ENCODE measurements at regions not wholly inside any gene's neighbourhood (a gene's known extent, or its start where the extent isn't known, plus 50 kb on each side); places are given as distances from the start of the nearest gene placed in this dataset.
A peak's percentile ranks its signal among the peaks of the same experiment; 100 is the strongest.
"Not testable (repeated sequence)": the region's sequence is repeated elsewhere in the genome, so short reads cannot be mapped to it uniquely, and the experiment has no call there.

DNA sequence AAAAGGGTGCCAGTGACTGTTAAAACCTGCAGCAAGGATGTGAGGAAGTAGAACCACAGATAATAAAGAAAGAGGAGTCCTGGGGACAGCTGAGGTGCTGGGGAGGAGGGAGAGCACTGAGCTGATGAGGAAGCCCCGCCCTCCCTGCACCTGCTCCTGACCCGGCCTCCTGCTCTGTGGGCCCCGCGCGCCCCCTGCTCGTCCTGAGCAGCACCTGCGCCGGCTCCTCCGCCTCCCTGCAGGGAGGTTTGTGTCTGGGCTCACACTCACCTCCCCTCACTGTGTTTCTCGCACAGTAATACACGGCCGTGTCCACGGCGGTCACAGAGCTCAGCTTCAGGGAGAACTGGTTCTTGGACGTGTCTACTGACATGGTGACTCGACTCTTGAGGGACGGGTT, 797.6 kb downstream of the TMEM121 start:
- TF ChIP-seq, protein P1, sequence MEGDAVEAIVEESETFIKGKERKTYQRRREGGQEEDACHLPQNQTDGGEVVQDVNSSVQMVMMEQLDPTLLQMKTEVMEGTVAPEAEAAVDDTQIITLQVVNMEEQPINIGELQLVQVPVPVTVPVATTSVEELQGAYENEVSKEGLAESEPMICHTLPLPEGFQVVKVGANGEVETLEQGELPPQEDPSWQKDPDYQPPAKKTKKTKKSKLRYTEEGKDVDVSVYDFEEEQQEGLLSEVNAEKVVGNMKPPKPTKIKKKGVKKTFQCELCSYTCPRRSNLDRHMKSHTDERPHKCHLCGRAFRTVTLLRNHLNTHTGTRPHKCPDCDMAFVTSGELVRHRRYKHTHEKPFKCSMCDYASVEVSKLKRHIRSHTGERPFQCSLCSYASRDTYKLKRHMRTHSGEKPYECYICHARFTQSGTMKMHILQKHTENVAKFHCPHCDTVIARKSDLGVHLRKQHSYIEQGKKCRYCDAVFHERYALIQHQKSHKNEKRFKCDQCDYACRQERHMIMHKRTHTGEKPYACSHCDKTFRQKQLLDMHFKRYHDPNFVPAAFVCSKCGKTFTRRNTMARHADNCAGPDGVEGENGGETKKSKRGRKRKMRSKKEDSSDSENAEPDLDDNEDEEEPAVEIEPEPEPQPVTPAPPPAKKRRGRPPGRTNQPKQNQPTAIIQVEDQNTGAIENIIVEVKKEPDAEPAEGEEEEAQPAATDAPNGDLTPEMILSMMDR (IDR thresholded peaks at IDR 0.05; ENCODE audit: extremely low read depth, insufficient read depth, missing control alignments), result peak; percentile 33
- in situ Hi-C loops (cut with MboI; ENCODE audit: low pct_unique_long_range_greater_than_20kb, low sequenced_read_pairs, unreplicated experiment); DNase-seq (ENCODE audit: low spot score): not testable (repeated sequence)

DNA sequence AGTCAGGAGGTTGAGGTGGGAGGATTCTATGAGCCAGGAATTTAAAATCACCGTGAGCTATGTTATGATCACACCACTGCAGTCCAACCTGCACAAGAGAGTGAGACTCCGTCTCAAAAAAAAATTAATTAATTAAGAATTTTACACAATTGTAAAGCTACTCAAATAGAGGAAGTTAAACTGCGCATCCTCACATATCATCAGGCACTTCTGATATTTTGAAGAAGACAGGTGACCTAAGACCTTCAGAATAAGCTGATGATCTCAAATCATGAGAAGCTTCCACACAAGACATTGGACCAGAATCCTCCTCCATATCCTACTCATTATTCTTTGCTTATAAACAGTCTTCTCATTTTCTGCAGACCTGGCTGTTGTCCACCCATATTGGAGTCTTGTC, 800.9 kb downstream of the TMEM121 start:
- TF ChIP-seq, protein P1 (IDR thresholded peaks at IDR 0.05; ENCODE audit: extremely low read depth, insufficient read depth, missing control alignments), result no peak
- in situ Hi-C loops (cut with MboI; ENCODE audit: low pct_unique_long_range_greater_than_20kb, low sequenced_read_pairs, unreplicated experiment), result no loop called here
- no peak for DNase-seq (ENCODE audit: low spot score)

DNA sequence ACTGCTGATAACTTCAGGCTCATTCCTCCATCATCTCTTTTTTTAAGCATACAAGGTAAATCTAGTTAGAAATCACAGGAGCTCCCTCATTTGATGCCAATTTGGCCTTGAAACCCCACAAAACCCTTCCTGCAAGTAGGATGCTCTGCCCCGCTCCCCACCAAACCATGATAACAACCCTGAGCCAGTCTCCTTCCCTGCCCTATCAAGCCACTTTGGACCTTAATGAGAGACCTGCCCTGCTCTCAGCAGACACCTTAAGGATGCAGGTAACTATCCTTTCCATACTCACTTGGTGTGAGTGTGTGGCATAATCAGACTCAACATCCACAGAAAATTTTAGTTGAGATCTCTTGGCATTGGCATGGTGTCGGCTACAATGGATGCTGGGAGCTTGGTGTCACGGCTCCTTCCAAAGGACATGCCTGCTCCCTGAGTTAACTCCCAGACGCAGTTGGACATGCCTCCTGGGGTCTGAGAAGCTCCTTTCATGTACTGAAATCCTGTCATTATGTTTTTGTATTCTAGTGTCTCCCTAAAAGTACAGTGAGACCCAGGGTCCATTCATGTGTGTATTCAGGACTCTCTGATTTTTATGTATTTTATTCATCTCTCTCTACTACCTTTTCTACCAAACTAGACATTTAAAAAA, 801.4 kb downstream of the TMEM121 start:
- DNase-seq (ENCODE audit: low spot score); in situ Hi-C loops (cut with MboI; ENCODE audit: low pct_unique_long_range_greater_than_20kb, low sequenced_read_pairs, unreplicated experiment): not testable (repeated sequence)

DNA sequence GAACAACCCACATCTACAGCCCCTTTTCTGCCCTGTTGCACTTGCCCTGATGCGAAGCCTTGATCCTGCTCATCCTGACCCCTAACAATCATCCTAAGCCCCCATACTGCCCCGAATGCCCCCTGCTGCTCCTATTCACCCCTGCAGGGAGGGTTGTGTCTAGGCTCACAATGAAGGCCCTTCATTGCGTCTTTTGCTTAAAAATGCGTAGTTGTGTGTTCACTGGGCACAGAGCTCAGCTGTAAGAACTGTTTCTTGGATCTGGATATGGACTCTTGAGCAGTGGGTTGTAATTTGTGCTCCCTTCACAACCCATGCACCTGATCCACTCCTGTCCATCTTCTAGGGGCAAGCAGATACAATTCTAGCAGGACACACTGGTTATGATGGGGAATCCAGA, 802.9 kb downstream of the TMEM121 start:
- DNase-seq (ENCODE audit: low spot score); in situ Hi-C loops (cut with MboI; ENCODE audit: low pct_unique_long_range_greater_than_20kb, low sequenced_read_pairs, unreplicated experiment): not testable (repeated sequence)

DNA sequence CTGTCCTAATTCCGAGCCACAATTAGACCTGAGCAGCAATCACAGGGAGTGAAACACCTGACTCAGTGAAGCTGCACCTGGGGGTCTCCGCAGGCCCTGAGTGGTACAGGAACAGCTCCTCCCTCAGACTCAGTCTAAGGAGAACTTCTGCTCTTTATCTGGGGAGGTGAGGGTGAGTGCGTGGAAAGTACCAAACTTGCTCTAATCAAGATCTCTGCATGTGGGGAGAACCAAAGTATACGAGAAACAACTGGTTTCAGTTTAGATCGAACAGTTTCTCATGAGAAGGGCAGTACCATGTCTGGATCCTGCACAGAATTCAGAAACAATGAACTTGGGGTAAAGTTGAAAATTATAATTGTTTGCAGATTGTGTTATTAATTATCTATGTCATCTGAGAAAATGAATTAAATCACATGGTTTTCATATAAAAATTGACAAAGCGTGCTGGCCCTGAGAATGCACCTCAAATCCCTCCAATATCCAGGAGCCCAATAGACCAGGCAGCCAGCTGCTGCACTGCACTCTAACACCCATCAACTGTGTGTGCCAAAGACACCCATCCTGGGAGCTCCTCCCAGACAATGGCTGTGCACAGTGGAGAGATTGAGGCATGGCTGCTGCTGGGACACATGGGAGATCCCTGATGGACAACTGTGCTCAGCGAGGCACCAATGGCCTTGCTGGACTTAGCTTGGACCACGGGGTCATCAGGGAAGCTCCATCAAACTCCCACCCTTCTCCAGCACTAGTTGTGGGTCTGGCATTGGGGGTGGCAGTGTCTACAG, 803.8 kb downstream of the TMEM121 start:
- DNase-seq (ENCODE audit: low spot score); in situ Hi-C loops (cut with MboI; ENCODE audit: low pct_unique_long_range_greater_than_20kb, low sequenced_read_pairs, unreplicated experiment): not testable (repeated sequence)

DNA sequence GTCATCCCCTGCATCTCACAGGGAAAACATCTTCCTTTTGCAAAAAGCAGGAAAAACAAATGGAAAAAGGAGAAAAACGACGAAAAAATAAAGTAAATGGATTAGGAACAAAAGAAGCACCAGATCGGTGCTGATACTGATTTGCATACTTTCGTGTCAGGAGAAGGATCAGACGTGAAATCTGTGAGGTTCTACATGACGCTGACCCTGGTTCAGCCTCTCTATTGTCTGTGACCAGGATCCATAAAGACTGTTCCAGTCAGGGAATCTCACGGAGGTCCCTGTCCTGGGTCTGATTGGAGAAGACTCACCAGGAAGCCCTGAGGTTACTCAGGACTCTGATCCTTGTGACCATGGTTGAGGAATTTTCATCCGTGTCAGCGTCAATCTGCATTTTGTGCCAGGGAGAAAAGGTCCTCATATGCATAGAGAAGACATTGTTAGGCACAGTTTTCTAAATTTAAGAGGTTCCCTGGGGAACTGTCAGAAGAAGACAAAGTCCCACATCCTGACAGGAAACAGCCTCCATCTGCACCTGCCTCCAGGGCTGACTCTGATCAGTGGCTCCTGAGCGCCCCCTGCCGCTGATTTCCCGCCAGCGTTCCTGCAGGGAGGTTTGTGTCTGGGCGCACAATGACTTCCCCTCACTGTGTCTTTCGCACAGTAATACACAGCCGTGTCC, 808.2 kb downstream of the TMEM121 start:
- TF ChIP-seq, protein P1 (IDR thresholded peaks at IDR 0.05; ENCODE audit: extremely low read depth, insufficient read depth, missing control alignments), result peak; percentile 92
- in situ Hi-C loops (cut with MboI; ENCODE audit: low pct_unique_long_range_greater_than_20kb, low sequenced_read_pairs, unreplicated experiment); DNase-seq (ENCODE audit: low spot score): not testable (repeated sequence)

DNA sequence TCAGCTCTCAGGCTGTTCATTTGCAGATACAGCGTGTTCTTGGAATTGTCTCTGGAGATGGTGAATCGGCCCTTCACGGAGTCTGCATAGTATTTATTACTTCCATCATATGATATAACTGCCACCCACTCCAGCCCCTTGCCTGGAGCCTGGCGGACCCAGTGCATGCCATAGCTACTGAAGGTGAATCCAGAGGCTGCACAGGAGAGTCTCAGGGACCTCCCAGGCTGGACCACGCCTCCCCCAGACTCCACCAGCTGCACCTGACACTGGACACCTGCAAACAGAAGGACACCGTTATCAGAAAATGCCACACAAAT, 808.7 kb downstream of the TMEM121 start:
- in situ Hi-C loops (cut with MboI; ENCODE audit: low pct_unique_long_range_greater_than_20kb, low sequenced_read_pairs, unreplicated experiment), result not testable (repeated sequence)

DNA sequence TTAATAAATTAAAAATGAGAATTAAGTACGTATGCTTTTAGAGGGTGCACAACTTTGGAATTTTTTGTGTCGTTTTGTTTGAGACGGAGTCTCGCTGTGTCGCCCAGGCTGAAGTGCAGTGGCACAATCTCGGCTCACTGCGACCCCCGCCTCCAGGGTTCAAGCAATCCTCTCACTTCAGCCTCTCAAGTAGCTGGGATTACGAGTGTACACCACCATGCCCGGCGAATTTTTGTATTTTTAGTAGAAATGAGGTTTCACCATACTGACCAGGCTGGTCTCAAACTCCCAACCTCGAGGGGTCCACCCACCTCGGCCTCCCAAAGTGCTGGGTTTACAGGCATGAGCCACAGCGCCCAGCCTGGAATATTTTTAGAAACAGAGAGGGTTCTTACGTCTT, 812.4 kb downstream of the TMEM121 start:
- DNase-seq (ENCODE audit: low spot score); in situ Hi-C loops (cut with MboI; ENCODE audit: low pct_unique_long_range_greater_than_20kb, low sequenced_read_pairs, unreplicated experiment): not testable (repeated sequence)

More for the DNA sequence above, 808.7 kb downstream of the TMEM121 start:
- DNase-seq (ENCODE audit: low spot score), result not testable (repeated sequence)

DNA sequence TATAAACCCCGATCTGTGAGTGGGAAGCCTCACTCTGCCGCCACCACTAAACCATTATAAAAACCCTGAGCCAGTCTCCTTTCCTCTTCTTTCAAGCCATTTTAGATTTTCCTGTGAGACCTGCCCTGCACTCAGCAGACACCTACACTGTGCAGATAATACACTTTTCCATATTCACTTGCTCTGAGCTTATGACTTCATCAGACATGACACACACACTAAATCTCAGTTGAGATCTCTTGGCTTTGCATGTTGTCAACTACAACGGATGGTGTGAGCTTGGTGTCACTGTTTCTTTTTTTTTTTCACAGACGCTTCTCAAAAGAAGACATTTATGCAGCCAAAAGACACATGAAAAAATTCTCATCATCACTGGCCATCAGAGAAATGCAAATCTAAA, 814.3 kb downstream of the TMEM121 start:
- in situ Hi-C loops (cut with MboI; ENCODE audit: low pct_unique_long_range_greater_than_20kb, low sequenced_read_pairs, unreplicated experiment); DNase-seq (ENCODE audit: low spot score): not testable (repeated sequence)

DNA sequence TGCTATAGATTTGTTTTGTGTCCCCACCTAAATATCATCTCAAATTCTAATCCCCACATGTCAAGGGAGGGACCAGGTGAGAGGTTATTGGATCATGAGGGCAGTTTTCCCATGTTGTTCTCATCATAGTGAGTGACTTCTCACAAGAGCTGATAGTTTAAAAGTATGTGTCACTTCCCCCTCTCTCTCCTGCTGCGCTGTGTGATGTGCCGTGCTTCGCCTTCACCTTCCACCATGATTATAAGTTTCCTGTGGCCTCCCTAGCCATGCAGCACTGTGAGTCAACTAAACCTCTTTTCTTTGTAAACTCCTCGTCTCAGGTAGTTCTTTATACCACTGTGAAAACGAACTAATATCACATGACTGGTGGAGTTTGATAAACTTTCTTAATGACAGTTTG, 814.8 kb downstream of the TMEM121 start:
- DNase-seq (ENCODE audit: low spot score); in situ Hi-C loops (cut with MboI; ENCODE audit: low pct_unique_long_range_greater_than_20kb, low sequenced_read_pairs, unreplicated experiment): not testable (repeated sequence)
